HG03095 (cell line): ENCODE measurements at regions not wholly inside any gene's neighbourhood (a gene's known extent, or its start where the extent isn't known, plus 50 kb on each side); places are given as distances from the start of the nearest gene placed in this dataset.
"Not testable (repeated sequence)": the region's sequence is repeated elsewhere in the genome, so short reads cannot be mapped to it uniquely, and the experiment has no call there.

Experiments
- ATAC-seq: cut with Tn5 transposase; IDR thresholded peaks from one replicate; pipeline ENCODE4 v1.9.1; 2021; ENCODE audit warnings: moderate library complexity; ENCODE audit not compliant: unreplicated experiment

DNA sequence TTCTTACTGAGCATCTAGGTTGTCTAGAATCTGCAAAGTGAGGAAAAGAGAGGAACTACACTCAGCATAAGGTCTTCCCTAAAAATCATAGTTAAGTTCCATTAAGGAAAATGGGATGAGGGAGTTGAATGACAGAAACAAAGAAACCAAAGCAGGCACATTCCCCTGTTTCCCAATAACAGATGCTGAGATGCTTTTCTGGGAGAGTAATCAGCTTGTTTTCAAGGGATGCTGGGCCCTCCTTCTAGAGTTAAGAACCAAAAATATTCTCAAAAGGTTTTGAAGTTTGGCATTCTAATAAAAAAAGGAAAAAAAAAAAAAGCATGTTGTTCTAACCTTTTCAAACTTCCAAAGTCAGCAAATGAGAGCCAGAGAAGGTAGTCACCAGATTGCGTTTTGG is 105.2 kb upstream of the ZNF648 start:
- ATAC-seq = no peak

DNA sequence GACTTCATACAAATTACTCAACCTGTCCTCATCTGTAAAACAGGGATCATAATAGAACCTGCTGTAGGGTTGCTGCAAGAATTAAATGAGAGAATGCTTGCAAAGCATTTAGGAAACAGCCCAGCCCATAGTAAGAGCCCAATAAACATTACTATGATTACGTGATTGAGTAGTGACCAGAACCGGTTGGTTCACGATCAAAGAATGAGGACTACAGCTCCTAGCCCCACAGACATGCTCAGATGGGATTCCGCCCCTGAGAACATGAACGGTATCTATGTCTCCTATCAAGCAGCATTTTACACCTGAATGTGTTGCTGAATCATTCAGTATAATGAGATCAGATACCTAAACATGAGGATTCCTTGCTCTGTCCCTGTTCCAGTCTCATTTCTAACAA is 104.8 kb upstream of the ZNF648 start:
- ATAC-seq = no peak

DNA sequence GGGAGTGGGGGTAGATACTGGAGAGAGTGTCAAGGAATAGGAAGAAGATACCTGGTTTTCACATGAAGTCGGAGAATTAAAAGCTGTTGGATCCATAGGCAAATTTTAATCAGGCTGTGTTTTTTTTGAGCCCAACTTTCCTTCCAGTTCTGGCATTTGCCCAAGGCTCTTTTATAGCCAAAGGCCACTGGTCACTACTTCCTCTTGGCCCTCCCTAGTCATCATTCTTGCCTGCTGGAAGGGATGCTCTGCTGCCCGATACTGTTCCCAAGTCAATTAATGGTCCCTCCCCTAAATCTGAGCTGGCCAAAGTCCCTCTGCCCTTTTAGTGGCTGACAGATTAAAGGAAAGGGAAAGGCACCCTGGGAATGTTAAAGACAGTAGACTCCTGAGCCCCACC is 102.8 kb upstream of the ZNF648 start:
- no peak for ATAC-seq

DNA sequence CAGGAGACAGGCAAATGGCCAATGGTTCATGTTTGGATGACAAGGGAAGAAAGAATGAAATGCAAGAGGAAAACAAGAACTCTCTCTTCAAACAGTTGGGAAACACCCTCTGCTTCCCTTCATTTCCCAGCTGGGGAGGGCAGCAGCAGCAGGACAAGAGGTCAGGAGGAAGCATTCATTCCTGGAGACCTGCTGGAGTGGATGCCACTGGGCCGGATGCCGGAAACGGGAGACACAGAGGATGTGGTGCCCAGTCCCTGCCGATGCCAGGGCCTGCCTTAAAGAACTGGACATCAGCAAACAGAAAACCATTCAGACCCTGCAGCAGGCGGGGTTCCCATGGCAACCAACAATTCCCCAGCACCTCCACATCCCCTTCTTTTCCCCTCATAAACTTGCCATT is 102.3 kb upstream of the ZNF648 start:
- no peak for ATAC-seq

DNA sequence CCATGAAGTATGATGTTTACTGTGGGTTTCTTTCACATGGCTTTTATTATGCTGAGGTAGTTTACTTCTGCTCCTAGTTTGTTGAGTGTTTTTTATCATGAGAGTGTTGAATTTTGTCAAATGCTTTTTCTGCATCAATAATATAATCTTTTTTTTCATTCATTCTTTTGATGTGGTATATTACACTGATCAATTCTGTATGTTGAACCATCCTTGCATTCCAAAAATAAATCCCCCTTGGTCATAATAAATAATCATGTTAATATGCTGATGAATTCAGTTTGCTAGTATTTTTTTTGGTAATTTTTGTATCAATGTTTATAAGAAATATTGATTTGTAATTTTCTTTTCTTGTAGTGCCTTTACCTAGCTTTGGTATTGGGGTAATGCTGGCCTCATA is 97.9 kb upstream of the ZNF648 start:
- no peak for ATAC-seq

DNA sequence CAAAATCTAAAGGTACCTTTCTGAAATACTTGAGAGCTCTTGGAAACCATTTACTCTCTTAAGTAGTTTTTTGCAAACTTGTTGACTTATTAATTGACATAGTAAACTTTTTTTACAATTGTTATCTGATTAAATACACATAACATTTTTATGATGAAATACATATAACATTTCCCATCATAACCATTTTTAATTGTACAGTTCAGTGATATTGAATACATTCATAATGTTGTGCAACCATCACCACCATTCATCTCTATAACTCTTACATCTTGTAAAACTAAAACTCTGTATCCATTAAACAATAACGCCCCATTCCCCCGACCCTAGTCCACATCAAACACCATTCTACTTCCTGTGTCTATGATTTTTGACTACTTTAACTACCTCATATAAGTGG is 95.7 kb upstream of the ZNF648 start:
- ATAC-seq = no peak

DNA sequence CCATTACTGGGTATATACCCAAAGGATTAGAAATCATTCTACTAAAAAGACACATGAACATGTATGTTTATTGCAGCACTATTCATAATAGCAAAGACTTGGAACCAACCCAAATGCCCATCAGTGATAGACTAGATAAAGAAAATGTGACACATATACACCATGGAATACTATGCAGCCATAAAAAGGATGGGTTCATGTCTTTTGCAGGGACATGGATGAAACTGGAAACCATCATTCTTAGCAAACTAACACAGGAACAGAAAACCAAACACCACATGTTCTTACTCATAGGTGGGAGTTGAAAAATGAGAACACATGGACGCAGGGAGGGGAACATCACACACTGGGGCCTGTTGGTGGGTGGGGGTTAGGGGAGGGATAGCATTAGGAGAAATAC is 92.9 kb upstream of the ZNF648 start:
- not testable (repeated sequence) for ATAC-seq

DNA sequence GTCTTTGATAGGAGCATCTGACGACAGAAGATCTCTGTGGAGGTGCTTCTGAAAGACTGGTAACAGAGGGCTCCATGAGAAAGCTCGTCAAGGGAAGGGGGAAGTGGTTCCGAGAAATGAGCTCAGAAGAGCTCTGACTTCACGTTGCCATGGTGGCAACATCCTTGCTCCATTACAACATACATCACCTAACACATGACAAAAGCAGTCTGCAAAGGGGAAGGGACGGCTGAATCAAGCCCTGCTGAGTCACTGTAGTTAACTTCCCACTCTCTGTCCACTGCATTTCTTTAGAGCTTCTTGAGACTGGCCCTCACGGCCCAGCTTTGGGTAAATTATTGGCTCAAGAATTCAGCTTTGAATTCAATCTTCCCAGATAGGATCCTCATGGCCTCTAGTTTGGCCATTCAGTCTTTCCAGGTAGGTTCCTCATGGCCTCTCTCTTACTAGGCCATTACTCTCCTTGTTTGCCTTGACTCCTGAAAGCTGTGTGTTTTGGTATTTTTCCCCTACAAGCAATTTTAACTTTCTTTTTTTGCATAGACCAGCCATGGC is 88.0 kb upstream of the ZNF648 start:
- ATAC-seq = no peak

DNA sequence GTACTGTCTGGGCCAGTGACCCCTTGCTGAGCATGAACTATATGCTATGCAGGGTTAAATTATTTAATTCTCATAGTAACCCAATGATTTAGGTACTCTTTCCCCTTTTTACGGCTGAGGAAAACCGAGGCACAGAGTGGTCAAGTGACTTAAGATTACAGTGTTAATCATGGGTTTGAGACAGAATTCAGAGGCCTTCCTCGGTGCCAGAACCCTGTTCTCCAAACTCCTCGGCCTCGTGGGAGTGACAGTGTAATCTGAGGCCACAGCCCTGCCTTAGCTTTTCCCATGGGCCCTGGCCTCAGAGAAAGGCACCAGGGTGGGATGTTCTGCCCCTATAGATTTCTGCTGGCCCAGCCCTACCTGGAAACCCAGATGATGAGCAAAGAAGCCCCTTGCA is 86.4 kb upstream of the ZNF648 start:
- ATAC-seq = no peak

DNA sequence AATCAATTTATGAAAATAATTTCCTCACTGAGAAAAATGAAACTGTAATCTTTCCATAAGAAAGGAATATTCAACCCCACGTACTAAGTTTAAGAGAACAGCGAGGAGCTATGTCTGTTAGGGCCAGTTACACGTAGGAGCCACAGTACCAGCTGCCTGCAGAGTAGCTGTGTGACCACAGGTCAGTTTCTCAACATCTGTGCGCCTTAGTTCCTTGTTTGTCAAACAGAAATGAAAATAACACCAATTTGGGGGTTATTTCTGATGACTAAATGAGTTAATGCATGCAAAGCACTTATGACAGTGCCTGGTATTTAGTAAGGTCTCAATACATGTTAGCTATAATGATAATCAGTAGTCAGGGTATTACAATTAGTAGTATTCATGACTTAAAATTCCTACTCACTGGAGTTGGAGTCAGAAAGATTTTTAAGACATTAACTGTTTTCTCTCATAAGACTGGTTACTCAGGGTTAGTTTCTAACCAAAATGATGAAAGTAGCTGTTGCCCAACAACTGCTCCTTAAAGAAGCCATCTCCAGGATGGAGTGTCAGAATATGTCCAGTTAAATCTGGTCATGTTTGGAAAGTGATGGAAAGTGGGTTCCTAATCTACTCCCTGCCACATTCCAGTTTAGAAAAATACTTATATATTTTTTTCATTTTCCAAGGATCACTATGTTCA is 85.8 kb upstream of the ZNF648 start:
- peak; percentile 92 for ATAC-seq

DNA sequence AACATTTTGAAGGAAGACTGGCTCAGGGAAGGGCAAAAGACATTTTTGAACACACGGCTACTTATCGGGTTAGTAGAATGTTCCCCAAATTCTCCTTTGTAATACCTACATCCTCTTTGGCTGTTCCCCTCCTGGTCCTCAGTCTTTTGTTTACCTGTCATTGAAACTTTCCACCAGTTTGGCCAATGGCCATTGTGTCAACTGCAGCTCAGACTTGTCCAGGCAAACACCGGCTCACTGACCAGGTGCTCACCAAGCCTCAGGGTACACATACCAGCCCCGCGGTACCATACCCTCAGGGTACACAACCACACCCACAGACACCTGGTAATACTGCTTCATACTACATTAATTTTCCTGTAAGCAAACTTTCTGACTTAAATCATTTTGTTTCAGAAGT is 84.8 kb upstream of the ZNF648 start:
- ATAC-seq = no peak

DNA sequence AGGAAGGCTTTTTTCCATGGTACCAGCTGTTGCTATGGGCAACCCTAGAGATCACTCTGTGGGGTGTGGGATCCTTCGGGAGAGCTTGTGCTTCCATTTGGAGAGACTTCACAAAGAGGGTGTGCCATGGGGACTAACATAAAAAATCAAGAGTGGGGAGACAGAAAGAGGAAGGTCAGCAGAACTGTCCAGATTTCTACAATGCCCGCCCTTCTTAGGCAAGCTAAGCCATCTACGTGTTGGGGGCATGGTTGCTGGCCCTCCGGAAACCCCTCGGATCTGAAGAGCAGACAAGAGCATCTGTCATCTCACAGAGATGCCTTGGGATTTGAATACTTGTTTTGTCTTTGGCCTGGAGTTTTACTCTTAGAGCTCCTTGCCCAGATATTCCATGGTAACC is 83.9 kb upstream of the ZNF648 start:
- no peak for ATAC-seq

DNA sequence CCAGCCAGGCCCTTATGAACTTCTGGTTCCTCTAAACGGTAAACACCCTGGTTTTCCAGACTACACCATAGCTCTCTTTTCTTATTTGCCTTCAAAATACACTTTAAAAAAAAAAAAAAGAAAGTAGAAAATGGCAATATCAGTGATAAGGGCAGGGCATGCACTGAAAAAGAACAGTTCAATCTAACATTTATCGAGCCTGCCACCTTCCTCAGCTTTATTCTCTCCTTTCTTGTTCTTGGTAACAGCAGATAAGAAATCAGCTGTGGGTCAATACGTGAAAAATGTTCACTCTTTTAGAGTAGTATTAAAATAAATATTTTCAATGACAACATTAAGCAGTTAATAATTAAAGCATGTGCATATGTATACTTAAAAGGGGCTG is 83.1 kb upstream of the ZNF648 start:
- ATAC-seq = no peak

DNA sequence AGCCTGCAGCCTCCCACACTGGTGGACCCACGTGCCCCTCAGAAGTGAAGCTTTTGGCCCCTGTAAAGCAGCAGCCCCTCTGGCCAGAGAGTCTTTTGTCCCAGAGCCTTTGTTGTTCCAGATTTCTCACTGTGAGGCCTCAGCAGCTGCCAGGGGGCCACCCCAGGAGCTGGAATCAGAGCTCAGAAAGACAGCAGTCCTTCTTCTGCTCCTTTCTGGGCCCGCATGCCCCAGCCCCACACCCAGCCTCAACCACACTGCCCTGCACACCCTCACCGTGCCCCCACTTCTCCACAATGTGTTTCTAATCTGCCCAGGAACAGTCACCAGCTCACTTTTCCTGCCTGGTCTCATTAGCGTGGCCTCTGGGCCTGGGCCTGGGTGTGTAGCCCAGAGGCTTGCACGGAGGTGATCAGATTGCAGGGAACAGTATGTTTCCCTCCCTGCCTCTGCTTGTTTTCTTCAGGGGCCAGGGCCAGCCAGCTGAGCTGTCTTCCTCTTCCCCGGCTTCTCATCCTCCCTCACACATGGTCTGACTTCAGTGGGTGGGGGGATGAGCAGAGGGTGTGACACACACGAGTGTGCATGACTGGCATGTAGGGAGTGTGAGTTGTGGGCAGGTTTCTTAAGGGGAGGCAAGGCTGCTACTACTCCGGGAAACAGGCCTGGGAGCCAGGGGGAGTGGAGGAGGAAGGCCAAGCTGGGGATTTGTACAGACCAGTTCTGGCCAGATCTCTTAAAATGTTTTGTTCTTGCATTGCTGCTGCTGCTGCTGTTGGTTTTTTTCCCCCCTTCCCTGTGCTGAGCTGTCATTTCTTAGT is 82.5 kb upstream of the ZNF648 start:
- ATAC-seq = no peak

DNA sequence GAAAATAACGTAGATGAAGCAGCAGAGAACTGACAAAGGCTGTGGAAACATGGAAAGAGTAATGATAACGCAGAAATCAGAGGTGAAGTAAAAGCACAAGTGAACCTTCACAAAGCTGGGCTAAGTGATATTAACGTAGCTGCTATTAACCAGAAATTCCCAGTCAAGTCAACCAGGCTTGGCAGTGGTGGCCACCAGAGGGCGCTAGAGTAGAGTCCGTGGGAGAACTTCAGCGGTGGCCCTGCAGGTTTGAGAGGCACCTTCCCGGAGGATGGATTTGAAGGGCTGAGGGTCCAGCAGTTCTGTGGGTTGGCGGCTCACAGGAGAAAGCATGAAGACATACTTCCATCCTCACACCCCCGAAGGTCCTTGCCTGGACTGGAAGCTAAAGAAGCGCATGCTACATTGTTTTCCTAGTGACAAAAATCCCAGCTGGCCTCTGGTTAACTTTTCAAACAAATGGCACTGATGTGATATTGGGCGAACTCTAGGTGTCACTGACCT is 81.7 kb upstream of the ZNF648 start:
- ATAC-seq = no peak

DNA sequence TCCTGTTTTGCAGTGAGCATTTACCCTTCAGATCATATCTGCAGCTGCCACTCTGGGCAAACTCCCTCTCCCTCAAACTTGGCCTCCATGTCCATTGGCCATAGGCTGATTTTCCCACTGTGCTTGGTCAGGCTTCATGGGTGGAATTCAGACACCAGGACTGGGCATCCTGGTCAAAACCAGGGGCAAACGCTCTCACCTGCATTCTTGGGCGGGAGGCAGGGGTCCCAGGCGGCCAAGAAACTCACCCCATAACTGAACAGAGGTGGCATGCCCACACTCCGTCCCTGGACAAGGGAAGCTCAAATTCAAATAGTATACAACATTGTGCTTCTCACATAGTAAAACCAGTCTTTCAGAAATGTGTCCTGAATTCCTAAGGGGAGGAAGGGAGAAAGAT is 81.1 kb upstream of the ZNF648 start:
- ATAC-seq = no peak

DNA sequence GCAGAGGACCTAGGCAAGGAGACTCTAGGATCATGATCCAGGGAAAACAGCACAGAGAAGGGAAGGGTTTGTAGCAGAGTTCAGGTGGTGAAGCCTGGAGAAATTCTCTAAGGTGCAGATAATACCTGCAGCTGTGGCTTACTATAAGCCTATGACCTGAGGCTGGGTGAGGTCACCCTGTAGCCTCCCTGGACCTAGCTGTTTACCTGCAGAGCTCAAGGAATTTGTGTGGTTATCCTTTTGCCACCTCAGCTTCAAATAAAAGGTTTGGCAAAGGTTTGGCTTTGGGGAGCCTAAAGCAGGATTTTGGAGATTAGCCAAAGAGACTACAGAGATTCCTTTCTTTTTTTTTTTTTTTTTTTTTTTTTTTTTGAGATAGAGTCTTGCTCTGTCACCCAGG is 79.5 kb upstream of the ZNF648 start:
- no peak for ATAC-seq

DNA sequence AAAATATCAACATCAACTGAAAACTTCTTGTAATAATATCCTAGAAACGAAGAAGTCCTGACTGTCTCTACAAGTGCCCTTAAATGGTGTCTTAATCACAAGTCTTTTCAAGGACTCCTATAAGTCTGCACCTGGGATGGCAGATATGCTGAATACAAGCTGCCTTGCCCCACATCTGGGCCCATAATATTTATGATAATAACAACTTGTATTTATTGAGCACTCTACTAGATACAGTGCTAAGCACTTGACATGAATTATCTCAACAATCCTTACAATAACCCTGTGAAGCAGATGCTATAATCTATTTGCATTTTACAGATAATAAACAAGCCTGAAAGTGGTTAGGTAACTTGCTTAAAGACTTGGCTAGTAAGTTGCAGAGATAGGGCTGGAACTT is 78.0 kb upstream of the ZNF648 start:
- ATAC-seq = no peak

DNA sequence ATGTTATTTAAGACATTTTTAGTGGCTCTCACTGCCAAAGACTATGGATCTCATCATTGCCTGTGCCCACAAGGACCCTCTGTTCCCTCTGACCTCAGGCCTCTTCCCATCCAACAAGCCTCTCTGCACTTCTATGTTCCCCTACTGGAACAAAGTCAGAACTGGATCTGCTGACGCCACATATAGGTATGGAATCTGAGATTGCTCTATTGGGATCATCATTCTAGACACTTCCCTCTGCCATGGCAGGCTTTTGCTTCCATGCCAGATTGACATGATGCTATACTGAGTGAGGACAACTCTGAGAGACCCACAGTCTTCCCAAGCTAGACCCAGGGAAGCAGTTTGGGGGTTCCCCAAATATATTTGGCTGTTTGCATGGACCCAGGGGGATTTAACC is 76.0 kb upstream of the ZNF648 start:
- ATAC-seq = no peak

DNA sequence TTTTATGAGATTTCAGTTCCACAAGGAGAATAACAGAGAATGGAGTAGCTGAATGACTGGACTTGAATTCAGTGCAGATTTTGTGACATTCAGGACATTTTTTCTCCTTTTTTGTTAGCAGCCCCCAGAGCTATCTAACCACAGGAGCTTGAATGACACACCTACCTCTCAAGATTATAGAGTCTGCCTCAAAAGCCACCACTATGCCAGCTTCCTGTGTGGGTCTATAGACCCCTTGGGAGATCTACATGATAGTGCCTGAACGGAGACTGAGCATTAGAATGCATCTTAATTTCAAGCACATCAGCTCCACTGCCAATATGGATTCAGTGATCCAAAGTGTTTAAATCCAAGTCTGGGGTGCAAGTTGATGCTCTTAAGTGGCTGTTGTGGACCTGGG is 74.4 kb upstream of the ZNF648 start:
- no peak for ATAC-seq

DNA sequence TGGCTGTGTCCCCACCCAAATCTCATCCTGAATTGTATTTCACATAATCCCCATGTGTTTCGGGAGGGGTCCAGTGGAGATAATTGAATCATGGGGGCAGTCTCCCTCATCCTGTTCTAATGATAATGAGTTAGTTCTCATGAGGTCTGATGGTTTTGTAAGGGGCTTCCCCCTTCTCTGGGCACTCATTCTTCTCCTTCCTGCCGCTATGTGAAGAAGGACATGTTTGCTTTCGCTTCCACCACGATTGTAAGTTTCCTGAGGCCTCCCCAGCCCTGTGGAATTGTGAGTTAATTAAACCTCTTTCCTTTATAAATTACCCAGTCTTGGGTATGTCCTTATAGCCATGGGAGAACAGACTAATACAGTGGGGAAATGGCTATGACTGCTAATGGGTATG is 72.7 kb upstream of the ZNF648 start:
- no peak for ATAC-seq

DNA sequence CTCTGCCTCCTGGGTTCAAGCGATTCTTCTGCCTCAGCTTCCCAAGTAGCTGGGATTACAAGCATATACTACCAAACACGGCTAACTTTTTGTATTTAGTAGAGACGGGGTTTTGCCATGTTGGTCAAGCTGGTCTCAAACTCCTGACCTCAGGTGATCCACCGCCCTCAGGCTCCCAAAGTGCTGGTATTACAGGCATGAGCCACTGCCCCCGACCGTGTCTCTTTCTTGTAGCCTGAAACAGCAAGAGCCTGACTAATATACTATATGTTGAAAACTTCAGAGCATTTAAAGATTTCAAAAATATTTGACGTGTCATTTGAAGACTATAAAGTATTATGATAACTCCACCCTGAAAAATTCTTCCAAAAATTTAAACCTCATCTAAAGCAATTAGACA is 71.7 kb upstream of the ZNF648 start:
- ATAC-seq = no peak
